B cell (primary cell): ENCODE measurements at regions not wholly inside any gene's neighbourhood (a gene's known extent, or its start where the extent isn't known, plus 50 kb on each side); places are given as distances from the start of the nearest gene placed in this dataset.

Source experiments
- ATAC-seq: fragments of 200-7000 bp; cut with Tn5 transposase; one replicate; pipeline ENCODE4 v1.10.0; 2021; ENCODE audit warnings: low read depth, mild to moderate bottlenecking, moderate number of reproducible peaks, moderate library complexity
- CTCF ChIA-PET: fragments of 350-600 bp; sonication (Branson Sonifier 250); formaldehyde crosslinking; loops from one replicate; lab custom pipeline; 2021; ENCODE audit warnings: antibody characterized with exemption, inconsistent platforms; lab: Charles Lee
- POLR2A ChIA-PET: fragments of 350-600 bp; sonication (Branson Sonifier 250); formaldehyde crosslinking; loops from one replicate; lab custom pipeline; 2021; ENCODE audit warnings: antibody characterized with exemption; lab: Charles Lee
- DNase-seq: peaks from one replicate; pipeline ENCODE4 v3.0.0; 2013
- H2AFZ ChIP-seq: 2 replicates; pipeline ENCODE4 v1.6.1; 2012; ENCODE audit warnings: mild to moderate bottlenecking, low read depth, low read length; ENCODE audit not compliant: insufficient read depth, poor library complexity, severe bottlenecking
- H3K27ac ChIP-seq, 2 donors: 1 replicate in 1 of 2; 2 replicates in 1 of 2; pipeline ENCODE4 v1.5.1; 2012 to 2013; ENCODE audit warnings: low read length in 2 of 2, mild to moderate bottlenecking in 2 of 2, moderate library complexity in 1 of 2
- H3K27me3 ChIP-seq, 4 experiments: fragments of 200-600 bp in 1 of 4; sonication (generic) in 1 of 4; replicated peaks in 1 of 4; 1 replicate in 2 of 4; 2 replicates in 2 of 4; pipeline versions ENCODE4 v1.6.1 to v1.7.0; 2013 to 2016; ENCODE audit warnings: low read length in 3 of 4, mild to moderate bottlenecking in 2 of 4, mixed read lengths in 1 of 4, moderate library complexity in 1 of 4; ENCODE audit not compliant: insufficient read depth in 4 of 4, control insufficient read depth in 3 of 4; ENCODE audit errors: control extremely low read depth in 1 of 4
- H3K36me3 ChIP-seq, 2 experiments: replicated peaks in 1 of 2; 1 replicate in 1 of 2; 2 replicates in 1 of 2; pipeline versions ENCODE4 v1.6.1 to v1.7.1; 2013; ENCODE audit warnings: low read length in 1 of 2; ENCODE audit not compliant: insufficient read depth in 2 of 2, control insufficient read depth in 1 of 2; ENCODE audit errors: control extremely low read depth in 1 of 2, extremely low read depth in 1 of 2
- H3K4me1 ChIP-seq, 2 donors: fragments of 200-600 bp in 1 of 2; sonication (generic) in 1 of 2; 1 replicate in 1 of 2; 2 replicates in 1 of 2; pipeline versions ENCODE4 v1.5.1 to v1.6.1; 2013 to 2017; ENCODE audit warnings: low read length in 2 of 2; ENCODE audit not compliant: control insufficient read depth in 2 of 2, insufficient read depth in 2 of 2
- H3K4me2 ChIP-seq: replicated peaks from 2 replicates; pipeline ENCODE3; 2012; ENCODE audit warnings: mild to moderate bottlenecking, low read depth, low read length; ENCODE audit not compliant: poor library complexity, severe bottlenecking
- H3K4me3 ChIP-seq, 5 experiments: fragments of 200-600 bp in 1 of 5; sonication (generic) in 1 of 5; 1 replicate in 3 of 5; 2 replicates in 2 of 5; pipeline versions ENCODE4 v1.5.1 to v1.7.0; 2011 to 2016; ENCODE audit warnings: low read length in 4 of 5, mild to moderate bottlenecking in 4 of 5, low read depth in 2 of 5, control low read depth in 1 of 5, moderate library complexity in 1 of 5; ENCODE audit not compliant: insufficient read depth in 1 of 5; ENCODE audit errors: control extremely low read depth in 1 of 5, extremely low read depth in 1 of 5
- H3K79me2 ChIP-seq: fragments of 200-600 bp; sonication (generic); one replicate; pipeline ENCODE4 v1.6.0; 2016; ENCODE audit warnings: low read length; ENCODE audit not compliant: control insufficient read depth, insufficient read depth
- H3K9ac ChIP-seq: fragments of 200-600 bp; sonication (generic); 2 replicates; pipeline ENCODE4 v1.6.1; 2017; ENCODE audit warnings: mild to moderate bottlenecking, low read length, moderate library complexity
- H3K9me3 ChIP-seq, 3 donors: one replicate each; pipeline versions ENCODE4 v1.6.1 to v1.7.1; 2013; ENCODE audit warnings: low read length in 2 of 3; ENCODE audit not compliant: control insufficient read depth in 2 of 3, insufficient read depth in 1 of 3; ENCODE audit errors: control extremely low read depth in 1 of 3
- H4K20me1 ChIP-seq: 2 replicates; pipeline ENCODE4 v1.6.0; 2012; ENCODE audit warnings: mild to moderate bottlenecking, low read length; ENCODE audit not compliant: insufficient read depth, control insufficient read depth, poor library complexity, severe bottlenecking
- H3K27ac Mint-ChIP-seq: one replicate; pipeline ENCODE4 v1.8.0; 2021; ENCODE audit warnings: mixed read lengths
- H3K27me3 Mint-ChIP-seq: one replicate; pipeline ENCODE4 v1.8.0; 2021; ENCODE audit warnings: mixed read lengths
- H3K4me1 Mint-ChIP-seq: one replicate; pipeline ENCODE4 v1.8.0; 2021; ENCODE audit warnings: mixed read lengths
- H3K4me3 Mint-ChIP-seq: one replicate; pipeline ENCODE4 v1.8.0; 2021; ENCODE audit warnings: mixed read lengths
- H3K9me3 Mint-ChIP-seq: one replicate; pipeline ENCODE4 v1.8.0; 2022; ENCODE audit warnings: mixed read lengths; ENCODE audit not compliant: insufficient read depth
- CTCF ChIP-seq: fragments of 200-600 bp; IDR thresholded peaks from one replicate; pipeline ENCODE4 v1.8.0; 2022; ENCODE audit warnings: antibody characterized with exemption, mild to moderate bottlenecking
- EZH2 ChIP-seq: IDR thresholded peaks from 2 replicates; pipeline ENCODE4 v1.6.1; 2012; ENCODE audit warnings: borderline replicate concordance, low read depth, mild to moderate bottlenecking, moderate library complexity, low read length; ENCODE audit not compliant: insufficient read depth, poor library complexity, severe bottlenecking
- WGBS: methylation state at CpG from one replicate; pipeline ENCODE4 v1.1.5; 2013; ENCODE audit warnings: missing lambda C conversion rate; ENCODE audit not compliant: insufficient coverage; 5-methylcytosine and 5-hydroxymethylcytosine counted together
- intact Hi-C: fragments of 100-400 bp; cut with micrococcal nuclease; formaldehyde crosslinking; loops from one replicate; pipeline ENCODE4 v1.10.0; 2022

- H3K4me3 ChIP-seq = no peak overlapping the region
- H4K20me1 ChIP-seq = no peaks in the 10 kb centered on the region
- H3K79me2 ChIP-seq = no peaks in the 10 kb centered on the region
- CTCF ChIA-PET = no interaction called here
- no peaks in the 10 kb centered on the region for H3K4me1 ChIP-seq
- TF ChIP-seq EZH2 (no peak), CTCF (no peak)
- no peak overlapping the region for H3K27ac ChIP-seq
- DNase-seq = no peak
- POLR2A ChIA-PET = no interaction called here
- H3K27me3 Mint-ChIP-seq = peaks cover 4% of the 10 kb centered on the region
- no peak overlapping the region for H3K27ac Mint-ChIP-seq
- no CpG with 5 or more reads among the region's 1 CpG for WGBS
- H2AFZ ChIP-seq = no peak overlapping the region
- no peaks in the 10 kb centered on the region for H3K9me3 ChIP-seq
- no peaks in the 10 kb centered on the region for H3K36me3 ChIP-seq
- H3K9me3 Mint-ChIP-seq = no peaks in the 10 kb centered on the region
- no peak overlapping the region for H3K9ac ChIP-seq
- ATAC-seq = no peak
- intact Hi-C loops = no loop called here
- no peak overlapping the region for H3K4me2 ChIP-seq
- H3K27me3 ChIP-seq = no peaks in the 10 kb centered on the region
- H3K4me3 Mint-ChIP-seq = no peak overlapping the region
- no peaks in the 10 kb centered on the region for H3K4me1 Mint-ChIP-seq
These were observed 183.5 kb downstream of the CAVIN4 start for GRCh38 chr9:100761276-100761802.

GRCh38 chr9:100774326-100774725 is 196.4 kb downstream of the CAVIN4 start:
- no peaks in the 10 kb centered on the region for H3K4me1 Mint-ChIP-seq
- no peak overlapping the region for H3K27ac Mint-ChIP-seq
- no peak overlapping the region for H3K9ac ChIP-seq
- no peaks in the 10 kb centered on the region for H3K4me1 ChIP-seq
- CTCF ChIA-PET = no interaction called here
- no peak for DNase-seq
- no peaks in the 10 kb centered on the region for H3K27me3 ChIP-seq
- no CpG with 5 or more reads among the region's 1 CpG for WGBS
- no peak overlapping the region for H3K4me2 ChIP-seq
- H3K27ac ChIP-seq = no peak overlapping the region
- no peaks in the 10 kb centered on the region for H4K20me1 ChIP-seq
- no peaks in the 10 kb centered on the region for H3K9me3 ChIP-seq
- H2AFZ ChIP-seq = no peak overlapping the region
- intact Hi-C loops = no loop called here
- POLR2A ChIA-PET = no interaction called here
- no peaks in the 10 kb centered on the region for H3K36me3 ChIP-seq
- ATAC-seq = no peak
- no peaks in the 10 kb centered on the region for H3K79me2 ChIP-seq
- H3K9me3 Mint-ChIP-seq = peaks cover 3% of the 10 kb centered on the region
- H3K27me3 Mint-ChIP-seq = no peaks in the 10 kb centered on the region
- no peak overlapping the region for H3K4me3 ChIP-seq
- TF ChIP-seq CTCF (no peak), EZH2 (no peak)
- H3K4me3 Mint-ChIP-seq = no peak overlapping the region
